Esophagus muscularis mucosa (tissue), 4 donors: ENCODE measurements at regions not wholly inside any gene's neighbourhood (a gene's known extent, or its start where the extent isn't known, plus 50 kb on each side); places are given as distances from the start of the nearest gene placed in this dataset.

Source experiments
- DNase-seq: peaks from one replicate; pipeline ENCODE4 v3.0.0-alpha.2; 2017; ENCODE audit errors: extremely low spot score
- H3K27ac ChIP-seq, 4 donors: fragments of 200-600 bp; sonication (generic); replicated peaks in 1 of 4; 1 replicate in 3 of 4; 2 replicates in 1 of 4; pipeline ENCODE4 v1.5.1; 2016 to 2019; ENCODE audit warnings: mild to moderate bottlenecking in 1 of 4
- H3K27me3 ChIP-seq, 4 donors: fragments of 200-600 bp; sonication (generic); one replicate each; pipeline versions ENCODE4 v1.5.1 to v1.6.0; 2016 to 2019
- H3K36me3 ChIP-seq, 4 donors: fragments of 200-600 bp; sonication (generic); one replicate each; pipeline ENCODE4 v1.5.1; 2016 to 2019
- H3K4me1 ChIP-seq, 4 donors: fragments of 200-600 bp; sonication (generic); one replicate each; pipeline ENCODE4 v1.5.1; 2016 to 2019
- H3K4me3 ChIP-seq, 4 donors: fragments of 200-600 bp; sonication (generic); 1 replicate in 2 of 4; 2 replicates in 2 of 4; pipeline ENCODE4 v1.5.1; 2016 to 2019; ENCODE audit warnings: mild to moderate bottlenecking in 4 of 4, moderate library complexity in 1 of 4
- H3K9me3 ChIP-seq, 4 donors: fragments of 200-600 bp; sonication (generic); 1 replicate in 3 of 4; 2 replicates in 1 of 4; pipeline ENCODE4 v1.5.1; 2016 to 2019
- EP300 ChIP-seq: sonication (generic); formaldehyde crosslinking; IDR thresholded peaks from one replicate; pipeline ENCODE4 v1.6.1; 2017; ENCODE audit warnings: antibody characterized with exemption
- POLR2A ChIP-seq: fragments of 450-650 bp; IDR thresholded peaks from one replicate; pipeline ENCODE4 v1.6.1; 2017; ENCODE audit warnings: antibody characterized with exemption, moderate library complexity, mild to moderate bottlenecking, low read depth
- POLR2AphosphoS5 ChIP-seq, 2 donors: sonication (generic); formaldehyde crosslinking; IDR thresholded peaks; one replicate each; pipeline ENCODE4 v1.6.1; 2017; ENCODE audit warnings: antibody characterized with exemption in 2 of 2
- WGBS: methylation state at CpG from one replicate; pipeline ENCODE4 v1.1.5; 2018; 5-methylcytosine and 5-hydroxymethylcytosine counted together
- intact Hi-C: fragments of 100-400 bp; cut with DNase I; formaldehyde crosslinking; loops from one replicate; pipeline ENCODE4 v1.15.1; 2023
- TF ChIP-seq, protein P1 (sequence below), 3 experiments: fragments of 200-600 bp in 2 of 3; fragments of 450-650 bp in 1 of 3; sonication (generic) in 2 of 3; IDR thresholded peaks; one replicate each; pipeline ENCODE4 v1.5.1; 2017 to 2019; ENCODE audit warnings: antibody characterized with exemption in 3 of 3, mild to moderate bottlenecking in 2 of 3, moderate library complexity in 1 of 3

DNA sequence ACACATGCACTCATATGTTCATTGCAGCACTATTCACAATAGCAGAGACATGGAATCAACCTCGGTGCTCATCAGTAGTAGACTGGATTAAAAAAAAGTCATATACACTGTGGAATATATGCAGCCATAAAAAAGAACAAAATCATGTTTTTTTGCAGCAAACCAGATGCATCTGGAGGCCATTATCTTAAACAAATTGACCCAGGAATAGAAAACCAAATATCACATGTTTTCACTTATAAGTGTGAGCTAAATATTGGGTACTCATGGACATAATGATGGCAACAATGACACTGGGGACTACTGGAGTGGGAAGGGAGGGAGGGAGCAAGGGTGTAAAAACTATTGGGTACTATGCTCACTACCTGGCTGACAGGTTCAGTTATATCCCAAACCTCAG, 792.6 kb downstream of the EPHA4 start:
- H3K9me3 ChIP-seq, result peaks cover 0 to 5% (median 0%) of the 10 kb centered on the region in 4 donors
- H3K4me1 ChIP-seq, result peaks cover 0 to 11% (median 10%) of the 10 kb centered on the region in 4 donors
- H3K27ac ChIP-seq, result no peak overlapping the region
- 79% methylated on average over 1 of the region's 1 CpG for WGBS
- H3K4me3 ChIP-seq, result no peak overlapping the region
- H3K36me3 ChIP-seq, result no peaks in the 10 kb centered on the region
- intact Hi-C loops, result no loop called here
- no peak for DNase-seq
- H3K27me3 ChIP-seq, result no peaks in the 10 kb centered on the region
- TF ChIP-seq POLR2AphosphoS5 (IDR thresholded peaks at IDR 0.05) (no peak), EP300 (no peak), POLR2A (no peak)
- TF ChIP-seq, protein P1, sequence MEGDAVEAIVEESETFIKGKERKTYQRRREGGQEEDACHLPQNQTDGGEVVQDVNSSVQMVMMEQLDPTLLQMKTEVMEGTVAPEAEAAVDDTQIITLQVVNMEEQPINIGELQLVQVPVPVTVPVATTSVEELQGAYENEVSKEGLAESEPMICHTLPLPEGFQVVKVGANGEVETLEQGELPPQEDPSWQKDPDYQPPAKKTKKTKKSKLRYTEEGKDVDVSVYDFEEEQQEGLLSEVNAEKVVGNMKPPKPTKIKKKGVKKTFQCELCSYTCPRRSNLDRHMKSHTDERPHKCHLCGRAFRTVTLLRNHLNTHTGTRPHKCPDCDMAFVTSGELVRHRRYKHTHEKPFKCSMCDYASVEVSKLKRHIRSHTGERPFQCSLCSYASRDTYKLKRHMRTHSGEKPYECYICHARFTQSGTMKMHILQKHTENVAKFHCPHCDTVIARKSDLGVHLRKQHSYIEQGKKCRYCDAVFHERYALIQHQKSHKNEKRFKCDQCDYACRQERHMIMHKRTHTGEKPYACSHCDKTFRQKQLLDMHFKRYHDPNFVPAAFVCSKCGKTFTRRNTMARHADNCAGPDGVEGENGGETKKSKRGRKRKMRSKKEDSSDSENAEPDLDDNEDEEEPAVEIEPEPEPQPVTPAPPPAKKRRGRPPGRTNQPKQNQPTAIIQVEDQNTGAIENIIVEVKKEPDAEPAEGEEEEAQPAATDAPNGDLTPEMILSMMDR (IDR thresholded peaks at IDR 0.05), result no peak

DNA sequence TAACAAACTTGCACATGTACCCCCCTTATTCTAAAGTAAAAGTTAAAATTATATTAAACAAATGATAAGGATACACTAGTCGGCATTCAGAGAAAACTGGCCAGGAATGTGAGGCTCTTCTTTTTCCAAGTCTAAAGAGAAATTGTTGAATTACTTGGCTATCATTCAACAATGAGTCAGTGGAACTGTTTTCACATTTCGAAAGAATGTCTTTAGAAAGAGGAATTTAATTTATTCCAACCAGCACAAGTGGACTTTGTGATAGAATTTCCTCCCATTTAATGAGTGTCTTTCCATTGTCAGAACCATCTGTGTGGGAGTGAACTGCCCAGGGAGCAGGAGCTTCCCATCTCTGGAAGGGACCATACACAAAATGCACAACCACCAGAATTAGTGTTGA, 792.2 kb downstream of the EPHA4 start:
- DNase-seq, result no peak
- intact Hi-C loops, result no loop called here
- Histone ChIP-seq H3K9me3 (peaks cover 0 to 5% (median 0%) of the 10 kb centered on the region in 4 donors), H3K27me3 (no peaks in the 10 kb centered on the region), H3K4me3 (no peak overlapping the region), H3K36me3 (no peaks in the 10 kb centered on the region), H3K27ac (no peak overlapping the region), H3K4me1 (peaks cover 0 to 11% (median 10%) of the 10 kb centered on the region in 4 donors)
- 32% methylated on average over 2 of the region's 2 CpGs for WGBS
- no peak for TF ChIP-seq POLR2AphosphoS5 (IDR thresholded peaks at IDR 0.05)
- TF ChIP-seq POLR2A, result no peak
- TF ChIP-seq, protein P1 (IDR thresholded peaks at IDR 0.05), result no peak
- TF ChIP-seq EP300, result no peak

DNA sequence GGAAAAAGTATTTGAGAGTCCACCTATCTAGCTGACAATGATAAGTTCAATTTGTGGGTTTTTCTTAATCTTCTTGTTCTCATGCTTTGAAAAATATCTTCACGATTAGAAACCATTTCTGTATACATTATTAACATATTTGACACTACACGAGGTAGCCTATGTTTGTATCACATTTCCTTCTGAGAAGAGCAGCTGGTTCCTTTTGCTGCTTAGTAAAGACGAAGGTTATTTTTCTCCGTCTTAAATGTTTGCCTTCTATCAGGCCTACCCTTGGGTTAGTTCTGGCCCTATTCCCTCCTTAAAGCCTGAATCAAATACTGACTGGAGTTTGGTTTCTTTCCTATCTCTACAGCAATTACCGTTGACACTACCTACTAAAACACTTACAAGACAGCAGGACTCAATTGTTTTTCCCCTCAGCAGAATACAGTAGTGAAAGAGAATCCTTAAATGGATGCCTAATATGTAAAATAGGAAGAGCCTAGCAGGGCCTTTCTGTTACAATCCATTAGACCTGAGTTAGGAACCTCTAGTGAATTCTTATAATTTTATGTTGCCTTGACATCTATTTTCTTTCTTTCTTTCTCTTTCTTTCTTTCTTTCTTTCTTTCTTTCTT, 790.4 kb downstream of the EPHA4 start:
- no peak for DNase-seq
- TF ChIP-seq POLR2A (no peak), EP300 (no peak), POLR2AphosphoS5 (IDR thresholded peaks at IDR 0.05) (no peak)
- TF ChIP-seq, protein P1 (IDR thresholded peaks at IDR 0.05), result no peak
- no peak overlapping the region for H3K27ac ChIP-seq
- intact Hi-C loops, result no loop called here
- WGBS, result 66% methylated on average over 5 of the region's 5 CpGs
- no peaks in the 10 kb centered on the region for H3K27me3 ChIP-seq
- H3K36me3 ChIP-seq, result no peaks in the 10 kb centered on the region
- peaks cover 0 to 5% (median 0%) of the 10 kb centered on the region in 4 donors for H3K9me3 ChIP-seq
- H3K4me3 ChIP-seq, result no peak overlapping the region
- peaks cover 0 to 11% (median 10%) of the 10 kb centered on the region in 4 donors for H3K4me1 ChIP-seq

DNA sequence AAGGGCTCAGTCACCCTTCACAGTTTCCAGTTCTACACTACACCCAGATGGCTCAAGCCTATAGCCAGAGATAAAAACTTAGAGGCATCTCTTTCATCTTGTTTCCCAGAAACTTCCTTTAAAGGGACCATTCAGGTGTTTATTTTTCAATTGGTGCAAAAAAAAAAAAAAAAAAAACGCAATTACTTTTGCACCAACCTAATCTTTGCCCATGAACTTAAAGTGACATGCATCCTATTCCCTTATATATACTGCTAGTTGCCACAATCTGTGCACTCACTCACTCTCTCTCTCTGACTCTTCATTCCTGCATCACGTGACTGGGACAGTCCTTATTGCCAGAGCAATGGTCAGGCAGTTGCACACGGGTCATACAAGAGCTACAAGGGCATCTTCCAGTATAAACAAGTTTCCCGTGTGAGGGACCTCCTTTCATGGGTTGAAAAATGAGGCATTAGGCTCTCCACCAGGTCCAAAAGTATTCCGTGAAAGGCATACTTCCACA, 789.4 kb downstream of the EPHA4 start:
- H3K9me3 ChIP-seq, result peaks cover 0 to 5% (median 0%) of the 10 kb centered on the region in 4 donors
- H3K36me3 ChIP-seq, result no peaks in the 10 kb centered on the region
- no peak overlapping the region for H3K27ac ChIP-seq
- H3K4me1 ChIP-seq, result peaks cover 0 to 11% (median 10%) of the 10 kb centered on the region in 4 donors
- 86% methylated on average over 5 of the region's 5 CpGs for WGBS
- intact Hi-C loops, result no loop called here
- TF ChIP-seq EP300 (no peak), POLR2A (no peak), POLR2AphosphoS5 (IDR thresholded peaks at IDR 0.05) (no peak)
- TF ChIP-seq, protein P1 (IDR thresholded peaks at IDR 0.05), result no peak
- H3K27me3 ChIP-seq, result no peaks in the 10 kb centered on the region
- DNase-seq, result no peak
- no peak overlapping the region for H3K4me3 ChIP-seq
